ENCODE measurements at regions not wholly inside any gene's neighbourhood (a gene's known extent, or its start where the extent isn't known, plus 50 kb on each side); places are given as distances from the start of the nearest gene placed in this dataset.

DNA sequence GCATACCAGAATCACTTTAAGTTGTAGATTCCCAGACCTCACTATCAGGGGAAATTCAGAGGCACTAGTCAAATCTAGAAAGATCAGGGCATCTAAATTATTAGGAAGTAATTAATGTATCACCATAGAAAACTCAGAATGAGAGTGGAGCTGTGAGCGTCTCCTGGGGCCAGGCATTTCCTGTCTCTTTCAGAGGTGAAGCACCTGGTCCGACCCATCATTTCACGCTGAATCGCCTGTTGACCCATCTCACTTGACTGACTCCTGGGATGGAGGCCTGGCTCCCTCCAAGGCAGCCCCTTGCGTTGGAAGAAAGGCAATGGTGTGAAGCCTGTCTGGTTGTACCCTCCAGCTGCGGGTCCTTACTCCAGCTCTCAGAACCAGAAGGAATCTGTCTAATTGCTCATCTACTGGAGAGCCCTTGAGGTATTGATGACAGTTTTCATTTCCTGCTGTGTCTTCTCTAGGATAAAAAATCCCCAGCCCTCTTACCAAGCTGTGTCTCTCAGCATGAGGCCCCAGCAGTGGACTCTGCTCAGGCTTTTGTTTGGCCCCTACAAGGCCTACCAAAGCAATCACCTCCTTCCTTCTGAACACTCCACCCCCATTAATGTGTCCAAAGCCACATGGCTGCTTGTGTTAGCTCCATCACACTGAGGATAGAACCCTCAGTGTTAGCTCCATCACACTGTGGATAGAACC is 93.2 kb upstream of the SYT13 start:
- TF ChIP-seq GATA2 (IDR thresholded peaks at IDR 0.05; ENCODE audit: low read depth, low read length) (no peak), GATA3 (IDR thresholded peaks at IDR 0.05; ENCODE audit: low read depth, low read length) (no peak)
